Fibroblast of skin of left quadriceps (primary cell): ENCODE measurements at regions not wholly inside any gene's neighbourhood (a gene's known extent, or its start where the extent isn't known, plus 50 kb on each side); places are given as distances from the start of the nearest gene placed in this dataset.
"Not testable (repeated sequence)": the region's sequence is repeated elsewhere in the genome, so short reads cannot be mapped to it uniquely, and the experiment has no call there.

Experiments used
- DNase-seq, 2 experiments: peaks; one replicate each; pipeline ENCODE4 v3.0.0-alpha.2; 2013; ENCODE audit warnings: low read depth in 2 of 2

DNA sequence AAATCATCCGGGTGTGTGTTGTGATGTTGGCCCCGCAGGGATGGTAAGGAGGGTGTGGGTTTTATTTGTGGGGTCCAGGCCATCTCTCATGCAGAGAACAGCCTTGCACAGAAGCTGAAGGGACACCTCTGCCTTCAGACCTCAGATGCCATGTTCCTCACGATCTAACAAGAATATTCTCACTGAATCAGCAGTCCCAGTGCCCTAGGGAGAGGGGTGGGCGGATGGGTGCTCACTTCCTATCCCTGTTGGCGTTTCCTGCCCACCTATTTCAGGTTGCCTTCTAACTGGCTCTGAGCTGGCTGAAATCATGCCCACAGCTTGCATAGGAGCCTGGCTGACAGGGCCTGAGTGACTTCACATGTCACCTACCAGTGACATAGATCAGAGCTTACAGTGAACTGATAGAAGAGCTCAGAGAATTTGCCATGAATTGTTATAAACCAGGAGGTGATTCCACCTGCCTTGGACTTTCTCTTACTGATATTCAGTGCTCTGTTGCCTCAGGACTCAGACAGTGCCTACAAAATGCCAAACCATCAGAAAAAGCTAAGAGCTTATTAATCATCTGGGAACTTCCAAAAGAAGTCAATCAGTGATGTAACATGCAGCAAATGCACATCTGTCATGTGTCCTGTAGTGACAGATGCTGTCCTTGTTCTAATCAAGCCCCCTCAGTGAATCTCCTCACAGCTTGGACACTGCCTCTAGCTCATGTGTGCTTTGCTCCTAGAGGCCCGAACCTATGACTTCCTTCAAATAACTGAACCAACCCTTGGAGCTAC, 186.8 kb upstream of the ADRA1D start:
- DNase-seq: no peak

DNA sequence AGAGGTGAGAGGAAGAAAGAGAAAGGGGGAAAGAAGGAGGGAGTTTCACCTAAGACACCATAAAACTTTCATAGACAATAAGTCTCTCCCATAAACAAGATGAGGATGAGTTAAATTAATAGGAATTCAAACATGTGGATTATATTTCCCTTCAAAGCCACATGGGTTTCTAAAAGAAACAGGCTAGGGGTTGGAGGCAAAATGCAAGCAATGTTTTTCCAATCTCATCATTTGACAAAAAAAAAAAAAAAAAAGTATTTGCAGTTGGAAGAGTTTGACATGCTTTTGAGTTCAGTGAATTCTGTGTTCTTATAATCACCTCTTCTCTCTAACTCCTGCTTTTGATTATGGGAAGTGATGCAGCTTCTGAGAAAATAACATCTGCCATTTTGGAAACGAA, 186.1 kb upstream of the ADRA1D start:
- DNase-seq: peak; percentile 90 to 92

DNA sequence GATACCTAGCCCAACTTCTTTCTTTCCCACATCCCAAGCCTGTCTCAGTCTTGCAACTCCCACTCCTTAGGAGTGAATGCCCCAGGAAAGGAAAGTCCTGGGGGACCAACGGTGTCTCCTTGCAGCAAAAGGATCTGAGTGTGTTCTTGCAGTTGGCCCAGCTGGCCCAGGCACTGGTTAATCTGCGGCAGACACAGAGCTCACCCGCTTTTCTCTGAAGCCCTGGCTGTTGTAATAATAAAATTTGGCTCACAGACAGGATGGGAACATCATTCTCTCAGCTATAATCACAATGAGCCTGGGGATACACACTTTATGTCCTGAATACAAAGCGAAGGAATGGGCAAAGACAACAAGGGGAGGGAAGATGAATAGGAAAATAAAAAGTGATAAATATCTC, 185.6 kb upstream of the ADRA1D start:
- DNase-seq: peak; percentile 50 to 57

DNA sequence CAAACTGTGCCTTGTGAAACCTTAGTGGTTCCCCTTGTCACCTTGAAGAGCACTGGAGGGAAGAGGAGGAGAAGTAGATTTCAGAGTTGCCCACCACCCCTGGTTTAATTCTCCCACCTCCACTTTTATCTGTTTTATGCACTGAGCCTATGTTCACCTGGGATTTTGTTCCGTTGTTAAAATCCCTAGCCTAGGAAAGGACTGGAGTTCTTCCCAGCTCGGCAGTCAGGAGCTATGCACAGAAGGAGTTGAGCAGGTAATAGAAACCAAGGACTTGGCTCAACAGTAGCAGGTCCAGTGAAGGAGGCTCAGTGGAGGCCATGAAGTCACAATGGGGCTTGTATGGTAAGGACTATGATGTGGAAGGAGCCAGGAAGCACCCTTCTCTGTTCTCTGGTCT, 182.4 kb upstream of the ADRA1D start:
- no peak for DNase-seq

DNA sequence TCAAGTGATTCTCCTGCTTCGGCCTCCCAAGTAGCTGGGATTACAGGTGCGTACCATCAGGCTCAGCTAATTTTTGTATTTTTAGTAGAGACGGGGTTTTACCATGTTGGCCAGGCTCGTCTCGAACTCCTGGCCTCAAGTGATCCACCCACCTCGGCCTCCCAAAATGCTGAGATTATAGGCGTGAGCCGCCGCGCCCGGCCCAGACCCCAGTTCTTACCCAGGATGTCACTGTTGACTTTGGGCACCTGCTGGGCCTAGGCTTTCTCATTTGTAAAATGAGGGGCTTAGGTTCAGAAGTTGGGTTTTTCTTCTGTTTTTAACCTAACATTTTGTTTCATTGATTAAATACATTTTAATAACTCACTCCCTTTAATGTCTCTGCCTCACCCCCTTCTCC, 181.7 kb upstream of the ADRA1D start:
- DNase-seq: not testable (repeated sequence)

DNA sequence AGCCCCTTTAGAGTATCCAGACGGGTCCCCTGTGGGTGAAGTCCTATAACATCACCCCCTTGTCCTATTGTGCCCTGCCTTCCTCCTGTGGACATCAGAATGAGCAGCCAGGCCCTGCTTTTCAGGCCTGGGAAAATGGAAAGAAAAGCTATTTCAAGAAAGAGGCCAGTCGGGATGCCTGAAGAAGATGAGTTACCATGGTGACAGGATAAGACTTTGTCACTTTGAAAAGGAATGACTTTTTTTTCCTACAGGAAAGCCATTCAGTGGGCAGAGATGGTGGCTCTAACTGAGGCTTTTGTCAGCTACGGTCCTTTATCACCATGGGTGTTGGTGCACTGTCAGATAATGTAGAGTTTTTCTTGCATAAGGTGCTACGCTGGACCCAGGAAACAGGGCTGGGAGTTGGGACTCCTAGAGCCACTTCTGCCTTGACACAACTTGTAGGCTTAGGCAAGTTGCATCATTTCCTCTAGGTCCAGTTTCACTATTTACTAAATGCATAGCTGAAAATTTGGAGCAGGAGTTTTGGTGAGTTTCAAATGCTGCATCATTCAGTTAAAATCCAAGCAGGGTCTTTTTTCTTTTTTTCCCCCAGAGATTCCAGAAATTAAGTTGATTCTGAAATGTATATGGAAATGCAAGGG, 179.0 kb upstream of the ADRA1D start:
- no peak for DNase-seq

DNA sequence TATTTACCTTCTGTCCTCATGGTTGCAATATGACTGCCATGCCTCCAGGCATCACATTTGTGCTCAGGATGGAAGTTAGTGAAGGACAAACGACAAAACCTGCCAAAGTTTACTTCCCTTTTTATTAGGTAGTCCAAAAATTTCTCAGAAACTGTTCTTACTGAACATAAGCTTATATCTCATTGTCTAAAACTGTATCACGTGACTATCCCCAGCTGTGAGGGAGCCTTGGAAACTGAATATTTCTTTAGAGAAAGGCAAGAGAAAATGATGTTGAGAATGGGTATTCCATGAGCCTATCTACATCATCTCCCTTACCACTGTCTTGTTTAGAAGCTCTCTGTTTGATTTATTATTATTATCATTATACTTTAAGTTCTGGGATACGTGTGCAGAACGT, 169.1 kb upstream of the ADRA1D start:
- DNase-seq: no peak

DNA sequence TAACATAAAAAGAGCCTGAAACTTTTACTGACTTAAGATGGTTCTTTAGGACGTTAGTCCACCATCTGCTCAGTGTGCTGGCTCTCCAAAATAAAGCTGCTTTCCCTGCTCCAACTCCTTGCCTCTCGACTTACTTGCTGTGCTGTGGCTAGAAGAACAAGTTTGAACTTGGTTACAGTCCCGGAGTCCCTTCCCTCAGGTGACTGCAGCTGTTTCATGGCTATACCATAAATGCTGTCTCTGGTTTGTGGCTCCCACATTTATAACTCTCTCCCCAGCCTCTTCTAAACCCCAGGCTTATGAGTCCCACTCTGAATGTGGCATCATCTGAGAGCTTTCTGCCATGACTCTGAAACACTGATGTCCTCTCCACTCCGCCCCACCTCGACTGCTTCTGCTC, 166.2 kb upstream of the ADRA1D start:
- DNase-seq: no peak

DNA sequence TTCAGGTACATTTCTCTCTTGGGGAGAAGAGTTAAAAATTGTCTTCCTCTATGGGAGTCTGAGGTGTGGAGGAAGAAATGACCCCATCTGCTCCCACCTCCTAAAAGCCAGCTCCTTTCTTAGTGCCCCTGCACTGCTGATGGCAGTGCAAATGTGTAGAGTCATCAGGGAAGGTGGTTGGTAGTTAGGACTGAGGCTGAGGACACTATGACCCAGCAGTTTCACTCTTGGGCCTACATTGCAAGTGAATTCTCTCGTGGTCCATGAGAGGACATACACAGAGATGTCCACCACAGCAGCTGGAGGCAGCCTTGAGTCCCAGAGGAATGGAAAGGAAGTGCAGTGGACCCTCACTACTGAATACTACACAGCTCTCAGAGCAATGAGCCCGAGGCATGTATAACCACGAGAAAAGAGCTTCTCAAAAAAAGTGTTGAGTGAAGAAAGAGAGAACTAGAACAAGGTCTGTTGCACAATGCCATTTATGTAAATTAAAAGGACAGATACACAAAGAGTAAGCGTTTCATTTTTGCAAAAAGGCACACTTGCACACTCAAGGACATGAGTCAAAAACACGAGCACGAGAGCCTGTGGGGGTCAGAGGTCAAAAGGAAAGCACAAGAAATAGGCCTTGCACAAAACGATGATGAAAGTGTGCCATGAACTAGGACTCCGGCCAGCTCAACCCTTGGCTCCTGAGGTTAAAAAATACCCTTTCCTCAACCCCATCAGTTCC, 164.4 kb upstream of the ADRA1D start:
- DNase-seq: no peak

DNA sequence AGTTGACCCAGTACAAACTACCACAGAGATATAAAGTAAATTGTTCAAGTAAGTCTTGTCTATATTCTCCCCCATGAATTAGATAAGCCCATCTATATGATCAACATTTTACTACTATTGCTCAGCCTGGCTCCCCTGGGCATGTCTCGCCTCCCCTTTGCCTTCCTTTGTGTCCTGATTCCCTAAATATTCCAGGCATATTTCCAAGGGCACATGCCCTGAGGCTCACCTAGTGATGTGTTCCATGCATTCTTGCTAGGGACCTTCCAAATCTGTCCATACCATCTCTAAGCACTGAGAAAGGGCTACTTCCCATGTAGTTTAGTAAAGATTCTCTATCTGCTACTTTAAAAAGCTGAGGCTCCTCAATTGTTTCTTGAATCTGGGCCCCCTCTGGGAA, 163.1 kb upstream of the ADRA1D start:
- no peak for DNase-seq

DNA sequence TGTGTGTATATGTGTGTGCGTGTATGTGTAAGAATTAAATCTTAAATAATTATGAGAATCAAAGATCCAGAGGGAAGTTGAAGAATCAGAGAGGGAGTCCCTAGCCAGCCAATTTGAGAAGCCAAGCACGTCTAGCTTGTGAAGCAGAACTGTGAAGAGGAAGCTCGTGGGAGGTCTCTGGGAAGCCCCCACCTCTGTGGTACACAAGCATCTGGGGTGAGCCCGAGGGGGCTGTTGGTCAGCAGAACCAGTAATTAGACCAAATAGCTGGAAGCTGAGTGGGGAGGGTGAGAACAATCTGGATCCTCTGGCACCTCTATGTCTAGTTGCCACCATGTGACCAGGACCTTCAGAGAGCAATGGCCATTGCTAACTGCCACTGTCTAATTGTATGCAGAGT, 162.7 kb upstream of the ADRA1D start:
- DNase-seq: no peak

DNA sequence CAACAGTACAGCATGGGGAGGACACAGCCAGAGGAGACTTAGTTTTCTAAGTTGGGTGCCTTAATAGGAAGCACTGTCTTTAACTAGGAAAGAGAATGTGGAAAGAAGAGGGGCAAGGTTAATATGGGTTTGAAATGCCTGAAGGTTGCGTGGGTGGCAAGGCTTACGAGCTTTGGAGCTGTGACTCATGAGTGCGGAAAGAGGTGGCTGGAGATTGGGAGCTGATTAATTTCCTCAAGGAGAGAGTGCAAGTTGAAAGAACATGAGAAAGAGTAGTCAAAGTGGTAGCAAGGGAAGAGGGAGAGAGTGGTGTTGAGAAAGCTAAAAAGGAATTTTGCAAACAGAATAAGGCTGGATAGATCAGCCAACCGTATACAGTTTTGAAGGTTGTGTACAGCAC, 157.5 kb upstream of the ADRA1D start:
- DNase-seq: peak; percentile 42 to 51

DNA sequence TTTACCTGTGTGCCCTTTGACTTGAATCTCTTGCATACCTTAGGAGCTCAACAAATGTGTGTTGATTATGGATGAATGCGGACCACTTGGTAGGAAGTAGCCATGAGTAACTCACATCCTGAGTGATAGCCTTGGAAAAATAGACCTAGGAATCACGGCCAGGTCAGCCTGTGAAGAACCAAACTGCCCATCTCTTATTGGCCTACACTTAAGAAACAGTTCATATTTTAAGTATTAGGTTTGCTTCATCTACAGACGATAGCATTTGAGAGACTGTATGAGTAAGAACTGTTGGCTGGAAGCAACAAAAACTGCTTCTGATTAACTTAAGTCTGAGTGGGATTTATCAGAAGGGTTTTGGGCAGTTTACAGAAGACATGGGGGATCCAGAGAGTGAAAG, 152.5 kb upstream of the ADRA1D start:
- DNase-seq: peak in 1 of 2 experiments; percentile 1

DNA sequence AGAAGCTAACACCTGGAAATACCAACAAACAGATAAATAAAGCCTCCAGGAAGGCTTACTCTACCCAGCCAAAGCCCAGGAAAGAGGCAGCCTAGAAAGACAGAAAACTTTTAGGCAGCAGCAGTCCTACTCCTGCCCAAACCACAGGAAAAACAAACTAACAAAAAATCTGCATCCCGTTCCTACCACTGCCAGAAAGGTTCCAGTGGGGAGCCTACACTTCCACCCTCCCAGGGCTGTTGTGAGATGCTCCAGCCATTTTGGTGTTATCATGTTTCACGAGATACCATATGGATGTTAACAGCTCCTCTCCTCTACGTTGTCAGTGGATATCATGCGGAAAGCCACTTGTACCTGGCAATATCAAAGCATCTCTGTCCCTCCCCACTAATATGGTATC, 135.9 kb upstream of the ADRA1D start:
- no peak for DNase-seq

DNA sequence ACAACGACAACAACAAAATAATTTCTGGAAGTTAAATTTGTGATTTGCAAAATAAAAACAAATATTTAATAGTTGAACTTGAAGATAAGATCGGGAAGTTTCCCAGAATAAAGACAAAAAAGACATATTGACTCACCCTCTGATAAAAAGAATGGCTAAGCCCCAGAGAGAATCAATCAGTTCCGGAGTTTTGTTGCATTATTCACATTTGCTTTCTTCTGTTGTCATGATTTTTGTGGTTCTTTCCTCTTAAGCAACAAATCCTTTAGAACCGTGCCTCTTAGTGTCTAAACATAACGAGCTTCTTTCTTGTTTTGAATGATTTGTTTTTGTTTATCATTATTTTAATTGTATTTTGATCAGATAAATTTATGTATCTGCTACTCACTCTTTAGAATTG, 134.9 kb upstream of the ADRA1D start:
- DNase-seq: no peak

DNA sequence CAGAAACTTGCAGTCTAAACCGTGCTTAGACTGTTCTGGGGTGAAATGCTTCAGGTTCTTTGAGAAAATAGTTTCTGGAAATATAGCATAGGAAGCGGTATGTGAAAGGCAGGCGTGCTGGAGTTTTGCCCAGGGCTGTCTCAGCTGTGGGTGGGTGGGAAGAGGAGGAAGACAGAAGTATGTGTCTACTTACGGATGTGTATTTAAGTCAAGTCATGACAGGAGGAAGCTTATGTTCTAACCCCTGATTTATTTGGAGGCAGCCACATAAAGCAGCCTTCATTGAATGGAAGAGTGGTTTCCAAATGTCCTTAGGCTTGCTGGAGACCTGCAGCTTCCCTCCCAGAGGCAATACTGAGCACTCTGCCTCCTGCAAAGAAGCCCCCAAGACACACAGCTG, 126.8 kb upstream of the ADRA1D start:
- peak; percentile 83 to 84 for DNase-seq

DNA sequence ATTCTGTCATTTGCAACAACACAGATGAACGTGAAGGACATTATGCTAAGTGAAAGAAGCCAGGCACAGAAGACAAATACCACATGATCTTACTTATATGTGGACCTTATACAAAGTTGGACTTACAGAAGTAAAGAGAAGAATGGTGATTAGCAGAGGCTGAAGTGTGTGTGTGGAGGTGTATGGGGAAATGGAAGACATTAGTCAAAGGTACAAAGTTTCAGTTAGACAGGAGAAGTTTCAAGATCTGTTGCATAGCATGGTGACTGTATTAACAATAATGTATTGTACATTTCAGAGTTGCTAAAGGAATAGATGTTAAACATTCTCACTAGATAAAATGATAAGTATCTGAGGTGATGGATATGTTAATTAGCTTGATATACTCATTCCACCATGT, 124.4 kb upstream of the ADRA1D start:
- DNase-seq: no peak

DNA sequence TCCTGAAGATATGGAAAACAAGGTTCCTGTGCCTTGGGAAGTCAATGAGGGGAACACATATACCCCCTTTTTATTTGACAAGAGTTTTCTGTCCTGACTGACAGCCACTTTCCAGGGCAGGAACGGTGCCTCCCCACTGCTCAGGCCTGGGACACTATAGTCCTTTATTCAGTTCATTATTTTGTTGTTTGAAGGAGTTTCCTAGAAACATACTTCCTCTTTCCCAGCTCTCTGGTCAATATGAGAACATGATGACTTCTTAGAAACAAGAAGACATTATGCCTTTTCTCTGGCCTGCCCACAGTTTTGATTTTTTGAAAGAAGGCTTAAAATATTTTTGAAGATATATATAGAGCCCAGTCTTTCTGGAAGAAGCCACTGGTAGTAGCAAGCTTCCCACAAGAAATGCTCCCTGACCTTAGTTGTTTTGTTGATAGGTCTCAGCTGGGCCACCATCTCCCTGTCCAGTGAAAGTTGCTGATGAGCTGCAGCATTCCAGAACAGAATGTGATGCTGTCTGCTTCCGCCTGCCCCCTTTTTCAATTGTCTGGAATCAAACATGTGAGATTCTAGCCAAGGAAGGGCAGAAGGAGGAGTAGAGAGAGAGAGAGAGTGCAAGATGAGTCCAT, 122.7 kb upstream of the ADRA1D start:
- DNase-seq: no peak

DNA sequence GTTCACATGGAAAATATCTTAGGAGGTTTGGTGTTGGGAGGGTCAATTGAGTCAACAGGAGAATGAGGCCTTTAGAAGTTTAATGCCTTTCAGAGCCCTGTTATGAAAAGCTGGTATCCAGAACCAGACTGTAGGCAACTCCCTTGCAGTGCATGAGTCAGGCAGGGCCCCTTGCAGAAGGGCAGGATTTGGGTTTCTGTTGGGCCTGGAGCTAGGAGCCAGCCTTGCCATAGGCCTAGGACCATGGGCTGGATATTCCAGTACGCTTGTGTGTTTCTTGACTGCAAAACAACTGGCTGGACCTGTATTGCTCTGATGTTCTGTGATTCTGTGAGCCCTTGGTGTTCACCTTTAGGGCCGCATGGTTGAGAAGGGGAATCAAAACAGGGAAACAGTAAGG, 121.8 kb upstream of the ADRA1D start:
- no peak for DNase-seq

DNA sequence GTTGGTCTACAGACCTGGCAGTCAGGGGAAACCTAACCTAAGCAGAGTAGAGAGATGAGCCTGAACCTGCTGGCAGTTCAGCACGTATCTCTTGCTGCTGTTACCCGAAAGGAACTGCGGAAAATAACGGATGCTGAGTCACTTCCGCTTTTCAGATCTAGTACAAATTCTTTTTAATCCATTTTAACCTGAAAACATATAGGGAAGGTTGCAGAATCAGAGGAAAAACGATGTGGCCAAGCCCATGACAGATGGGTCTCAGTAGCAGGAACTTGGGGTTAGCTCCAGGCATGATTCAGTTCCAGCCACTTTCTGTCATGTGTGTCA, 120.7 kb upstream of the ADRA1D start:
- DNase-seq: no peak

DNA sequence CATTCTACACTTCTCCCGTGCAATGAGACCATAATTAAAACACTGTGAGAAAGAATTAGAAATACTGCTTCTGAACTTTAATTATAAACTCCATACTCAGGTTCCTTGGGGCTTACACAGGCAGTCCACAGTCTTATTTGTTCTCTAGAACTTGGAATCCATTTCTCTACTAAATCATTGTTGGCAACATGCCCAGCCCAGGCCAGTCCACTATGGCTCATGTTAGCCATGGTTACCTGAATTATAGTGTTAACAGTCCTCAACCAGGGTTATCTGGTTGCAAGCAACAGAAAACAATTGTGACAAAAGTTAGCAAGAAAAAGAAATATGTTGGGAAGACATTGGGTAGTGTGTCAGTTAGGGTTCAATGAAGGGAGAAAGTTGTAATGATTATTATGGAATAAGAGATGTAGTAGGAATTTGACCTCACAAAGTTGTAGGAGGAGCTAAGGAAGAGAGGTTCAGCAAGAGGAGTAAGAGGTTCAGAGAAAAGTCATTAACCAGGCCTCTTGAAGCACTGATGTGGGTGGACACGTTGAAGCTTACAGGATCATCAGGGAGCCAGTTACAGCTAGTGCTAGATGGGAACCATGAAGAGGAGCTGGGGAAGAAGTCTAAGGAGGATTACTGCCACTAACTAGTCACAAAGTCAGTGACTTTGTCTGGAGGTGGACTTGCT, 120.2 kb upstream of the ADRA1D start:
- DNase-seq: no peak

DNA sequence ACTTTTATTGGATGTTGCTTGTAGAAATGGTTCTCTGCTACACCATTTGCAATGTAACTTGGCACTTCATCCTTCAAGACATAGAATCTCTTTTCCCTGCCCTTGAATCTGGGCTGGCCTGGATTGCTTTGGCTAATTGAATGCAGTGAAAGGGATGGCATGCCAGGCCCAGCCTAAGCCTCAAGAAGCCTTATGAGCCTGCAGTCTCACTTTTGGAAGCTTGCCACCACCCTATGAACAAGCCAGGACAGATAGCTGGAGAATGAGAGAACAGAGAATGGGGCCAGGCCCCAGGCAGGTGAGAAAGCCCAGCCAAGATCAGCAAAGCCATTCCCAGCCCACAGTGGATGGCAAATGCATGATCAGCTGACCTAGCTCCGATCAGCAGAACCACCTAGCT, 117.0 kb upstream of the ADRA1D start:
- DNase-seq: no peak
